IMR-90 (cell line): ENCODE measurements at regions not wholly inside any gene's neighbourhood (a gene's known extent, or its start where the extent isn't known, plus 50 kb on each side); places are given as distances from the start of the nearest gene placed in this dataset.
A peak's percentile ranks its signal among the peaks of the same experiment; 100 is the strongest.

Experiments
- ATAC-seq: fragments of 200-7000 bp; cut with Tn5 transposase; 2 replicates; pipeline ENCODE4 v1.9.1; 2020; ENCODE audit warnings: low read depth, mild to moderate bottlenecking, moderate library complexity
- BruUV-seq: library from RNA; stranded (reverse); fragments of 400-500 nt; replicated peaks from 2 replicates; lab custom pipeline; 2021; lab: Mats Ljungman, UMichigan
- CTCF ChIA-PET: fragments of 300-600 bp; formaldehyde crosslinking; extraction: SDS; loops from one replicate; lab custom pipeline; 2021; ENCODE audit warnings: antibody characterized with exemption; lab: Yijun Ruan, JAX
- POLR2A ChIA-PET: fragments of 300-600 bp; sonication (Branson Sonifier 250); formaldehyde crosslinking; loops from one replicate; lab custom pipeline; 2022; ENCODE audit warnings: antibody characterized with exemption; ENCODE audit not compliant: unreplicated experiment; lab: Charles Lee
- DNase-seq: peaks from one replicate; pipeline ENCODE4 v3.0.0; 2013
- H2AFZ ChIP-seq: replicated peaks from 2 replicates; pipeline ENCODE3; 2013; ENCODE audit warnings: low read length, mild to moderate bottlenecking; ENCODE audit not compliant: poor library complexity
- H2AK5ac ChIP-seq: 2 replicates; pipeline ENCODE4 v1.6.1; 2013; ENCODE audit warnings: low read depth, low read length, inconsistent platforms
- H2AK9ac ChIP-seq: replicated peaks from 2 replicates; pipeline ENCODE3; 2013; ENCODE audit warnings: mild to moderate bottlenecking, low read depth, low read length, moderate library complexity; ENCODE audit not compliant: poor library complexity
- H2BK120ac ChIP-seq: 2 replicates; pipeline ENCODE4 v1.6.1; 2013; ENCODE audit warnings: low read depth, low read length, inconsistent platforms
- H2BK15ac ChIP-seq: 3 replicates; pipeline ENCODE4 v1.6.1; 2013; ENCODE audit warnings: low read depth, low read length, inconsistent platforms
- H2BK20ac ChIP-seq: 2 replicates; pipeline ENCODE4 v1.6.1; 2013; ENCODE audit warnings: low read depth, mild to moderate bottlenecking, inconsistent platforms, low read length, moderate library complexity
- H2BK5ac ChIP-seq: 2 replicates; pipeline ENCODE4 v1.6.1; 2013; ENCODE audit warnings: mild to moderate bottlenecking, low read depth, low read length, inconsistent platforms; ENCODE audit not compliant: poor library complexity, severe bottlenecking
- H3K14ac ChIP-seq: replicated peaks from 2 replicates; pipeline ENCODE4 v1.6.1; 2013; ENCODE audit warnings: low read depth, low read length, inconsistent platforms
- H3K18ac ChIP-seq: 2 replicates; pipeline ENCODE4 v1.6.1; 2013; ENCODE audit warnings: low read depth, low read length, control low read depth
- H3K23ac ChIP-seq: 2 replicates; pipeline ENCODE4 v1.6.1; 2013; ENCODE audit warnings: low read depth, low read length, inconsistent platforms
- H3K27ac ChIP-seq: 2 replicates; pipeline ENCODE4 v1.5.1; 2013; ENCODE audit warnings: mild to moderate bottlenecking, control low read depth, low read length; ENCODE audit not compliant: insufficient read depth
- H3K27me3 ChIP-seq: 2 replicates; pipeline ENCODE4 v1.6.1; 2013; ENCODE audit warnings: low read length; ENCODE audit not compliant: control insufficient read depth, insufficient read depth
- H3K36me3 ChIP-seq: 2 replicates; pipeline ENCODE4 v1.6.1; 2013; ENCODE audit warnings: low read length, mixed read lengths; ENCODE audit not compliant: control insufficient read depth, insufficient read depth
- H3K4ac ChIP-seq: 2 replicates; pipeline ENCODE4 v1.6.1; 2013; ENCODE audit warnings: low read depth, low read length, inconsistent platforms
- H3K4me1 ChIP-seq: 2 replicates; pipeline ENCODE4 v1.6.1; 2013; ENCODE audit warnings: low read length, mixed read lengths; ENCODE audit not compliant: control insufficient read depth, insufficient read depth
- H3K4me2 ChIP-seq: 2 replicates; pipeline ENCODE4 v1.6.1; 2013; ENCODE audit warnings: low read depth, mild to moderate bottlenecking, control low read depth, low read length, moderate library complexity
- H3K4me3 ChIP-seq: 2 replicates; pipeline ENCODE4 v1.5.1; 2013; ENCODE audit warnings: low read depth, mild to moderate bottlenecking, control low read depth, low read length, moderate library complexity; ENCODE audit not compliant: insufficient read depth
- H3K56ac ChIP-seq: 2 replicates; pipeline ENCODE4 v1.6.1; 2013; ENCODE audit warnings: low read length, inconsistent platforms; ENCODE audit not compliant: insufficient read depth; ENCODE audit errors: extremely low read depth
- H3K79me1 ChIP-seq, 2 experiments: 2 replicates each; pipeline ENCODE4 v1.6.1; 2013; ENCODE audit warnings: low read length in 2 of 2, inconsistent platforms in 1 of 2, low read depth in 1 of 2
- H3K9ac ChIP-seq: 2 replicates; pipeline ENCODE4 v1.6.1; 2013; ENCODE audit warnings: low read depth, low read length, control low read depth
- H3K9me1 ChIP-seq: 2 replicates; pipeline ENCODE4 v1.6.1; 2013; ENCODE audit warnings: low read length, inconsistent platforms; ENCODE audit not compliant: insufficient read depth
- H3K9me3 ChIP-seq: 2 replicates; pipeline ENCODE4 v1.6.1; 2013; ENCODE audit warnings: low read length; ENCODE audit not compliant: control insufficient read depth, insufficient read depth
- H4K20me1 ChIP-seq: 2 replicates; pipeline ENCODE4 v1.6.1; 2013; ENCODE audit warnings: low read length, inconsistent platforms; ENCODE audit not compliant: insufficient read depth
- H4K5ac ChIP-seq: 2 replicates; pipeline ENCODE4 v1.6.1; 2013; ENCODE audit warnings: mild to moderate bottlenecking, low read depth, low read length, control low read depth
- H4K8ac ChIP-seq, 2 experiments: 2 replicates each; pipeline ENCODE4 v1.6.1; 2013; ENCODE audit warnings: low read depth in 2 of 2, low read length in 2 of 2, control low read depth in 1 of 2, inconsistent platforms in 1 of 2
- H4K91ac ChIP-seq: 2 replicates; pipeline ENCODE4 v1.6.1; 2013; ENCODE audit warnings: low read depth, low read length, inconsistent platforms; ENCODE audit not compliant: insufficient read depth
- CEBPB ChIP-seq: IDR thresholded peaks from 2 replicates; pipeline ENCODE4 v1.6.1; 2012; ENCODE audit warnings: low read depth, low read length, improper control_type of control experiment
- FOS ChIP-seq: fragments of 150-350 bp; IDR thresholded peaks from 2 replicates; pipeline ENCODE4 v1.6.1; 2016; ENCODE audit warnings: low read depth, low read length
- WGBS, 2 experiments: methylation state at CpG; one replicate each; pipeline versions ENCODE4 v1.1.5 to v1.1.7; 2013; ENCODE audit warnings: missing lambda C conversion rate in 2 of 2; ENCODE audit not compliant: insufficient read length in 1 of 2; ENCODE audit errors: extremely low coverage in 2 of 2; 5-methylcytosine and 5-hydroxymethylcytosine counted together
- dilution Hi-C: fragments of 300-500 bp; cut with HindIII; formaldehyde crosslinking; loops from one replicate; pipeline ENCODE4 v1.14.3; 2018; ENCODE audit warnings: low sequenced_read_pairs; ENCODE audit not compliant: unreplicated experiment
- in situ Hi-C: fragments of 300-500 bp; cut with MboI; formaldehyde crosslinking; loops from 3 replicates; pipeline ENCODE4 v1.14.3; 2019; ENCODE audit warnings: low sequenced_read_pairs, inconsistent platforms, mixed read lengths
- intact Hi-C: fragments of 100-400 bp; cut with micrococcal nuclease; formaldehyde crosslinking; loops from 2 replicates; pipeline ENCODE4 v1.10.0; 2022

DNA sequence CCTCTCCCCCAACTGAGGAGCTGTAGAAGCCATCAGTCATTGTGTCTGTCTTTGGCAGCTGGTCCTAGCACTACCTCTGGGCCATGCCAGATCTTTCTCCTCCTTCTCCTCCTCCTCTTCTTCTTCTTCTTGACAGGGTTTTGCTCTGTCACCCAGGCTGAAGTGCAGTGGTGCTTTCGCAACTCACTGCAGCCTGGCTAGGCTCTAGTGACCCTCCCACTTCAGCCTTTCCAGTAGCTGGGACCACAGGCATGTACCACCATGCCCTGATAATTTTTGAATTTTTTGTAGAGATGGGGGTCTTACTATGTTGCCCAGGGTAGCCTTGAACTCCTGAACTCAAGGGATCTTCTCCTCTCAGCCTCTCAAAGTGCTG, 50.1 kb upstream of the SHANK2 start:
- Histone ChIP-seq H2BK5ac (no peak overlapping the region), H4K5ac (peak overlapping the region; percentile 45; the same call in 1 of the 2 replicates), H3K36me3 (no peaks in the 10 kb centered on the region), H4K8ac (peak overlapping the region in 1 of 2 experiments; percentile 24; a peak in 1 of 4 replicates), H3K9ac (peak overlapping the region; percentile 27; the same call in 1 of the 2 replicates), H3K56ac (no peak overlapping the region), H4K91ac (peak overlapping the region; percentile 57; the same call in 1 of the 2 replicates), H3K4me2 (0 out of 2 replicates have a peak overlapping the region, but pooled peaks have one; percentile 17), H3K23ac (peak overlapping the region; percentile 80; the same call in 1 of the 2 replicates), H2BK20ac (peak overlapping the region; percentile 65), H3K27ac (no peak overlapping the region), H3K14ac (no peak overlapping the region), H2AK9ac (no peak overlapping the region), H2BK120ac (peak overlapping the region; percentile 77), H3K9me1 (peaks cover 14% of the 10 kb centered on the region), H3K4ac (peak overlapping the region; percentile 69), H3K9me3 (no peaks in the 10 kb centered on the region), H3K79me1 (no peaks in the 10 kb centered on the region), H4K20me1 (no peaks in the 10 kb centered on the region), H2AFZ (peak overlapping the region; percentile 61), H2BK15ac (peak overlapping the region; percentile 49; the same call in 2 of the 3 replicates), H3K18ac (peak overlapping the region; percentile 62; the same call in 1 of the 2 replicates), H3K4me3 (no peak overlapping the region), H3K27me3 (no peaks in the 10 kb centered on the region), H2AK5ac (peak overlapping the region; percentile 55; the same call in 1 of the 2 replicates), H3K4me1 (peaks cover 32% of the 10 kb centered on the region)
- in situ Hi-C loops: no loop called here
- TF ChIP-seq FOS (no peak), CEBPB (peak; percentile 77)
- CTCF ChIA-PET: no interaction called here
- BruUV-seq: no TSS peak
- ATAC-seq (no peak), DNase-seq (no peak)
- WGBS, 2 experiments: no CpG with 5 or more reads among the region's 1 CpG
- intact Hi-C loops: no loop called here
- POLR2A ChIA-PET: no interaction called here
- dilution Hi-C loops: no loop called here
